ENCODE measurements at regions not wholly inside any gene's neighbourhood (a gene's known extent, or its start where the extent isn't known, plus 50 kb on each side); places are given as distances from the start of the nearest gene placed in this dataset.

GRCh38 chr6:108734271-108734922, 113.8 kb upstream of the ARMC2 start:
- Histone ChIP-seq H3K4me3 (ENCODE audit: low read length in 3 of 3) (no peak overlapping the region), H3K9me3 (ENCODE audit: control insufficient read depth in 3 of 3, low read length in 3 of 3) (no peaks in the 10 kb centered on the region)

GRCh38 chr6:108735310-108736001, 112.8 kb upstream of the ARMC2 start:
- Histone ChIP-seq H3K4me1 (ENCODE audit: control insufficient read depth in 3 of 3, insufficient read depth in 3 of 3, low read length in 3 of 3) (peaks cover 2 to 13% (median 8%) of the 10 kb centered on the region in 3 donors), H3K4me3 (ENCODE audit: low read length in 3 of 3) (no peak overlapping the region), H3K27ac (ENCODE audit: low read depth, low read length) (no peak overlapping the region), H3K9me3 (ENCODE audit: control insufficient read depth in 3 of 3, low read length in 3 of 3) (no peaks in the 10 kb centered on the region), H3K9ac (ENCODE audit: low read depth in 1 of 3, low read length in 3 of 3) (no peak overlapping the region), H3K27me3 (ENCODE audit: control insufficient read depth in 3 of 3, insufficient read depth in 3 of 3, low read length in 3 of 3) (no peaks in the 10 kb centered on the region), H3K36me3 (ENCODE audit: control insufficient read depth in 3 of 3, insufficient read depth in 3 of 3, low read length in 3 of 3) (no peaks in the 10 kb centered on the region)

More at GRCh38 chr6:108734271-108734922, 113.8 kb upstream of the ARMC2 start:
- Histone ChIP-seq H3K36me3 (ENCODE audit: control insufficient read depth in 3 of 3, insufficient read depth in 3 of 3, low read length in 3 of 3) (no peaks in the 10 kb centered on the region), H3K27me3 (ENCODE audit: control insufficient read depth in 3 of 3, insufficient read depth in 3 of 3, low read length in 3 of 3) (no peaks in the 10 kb centered on the region), H3K9ac (ENCODE audit: low read depth in 1 of 3, low read length in 3 of 3) (no peak overlapping the region), H3K27ac (ENCODE audit: low read depth, low read length) (no peak overlapping the region), H3K4me1 (ENCODE audit: control insufficient read depth in 3 of 3, insufficient read depth in 3 of 3, low read length in 3 of 3) (peaks cover 2 to 13% (median 8%) of the 10 kb centered on the region in 3 donors)

GRCh38 chr6:108736002-108736361, 112.2 kb upstream of the ARMC2 start:
- peaks cover 0 to 13% (median 8%) of the 10 kb centered on the region in 3 donors for H3K4me1 ChIP-seq (ENCODE audit: control insufficient read depth in 3 of 3, insufficient read depth in 3 of 3, low read length in 3 of 3)
- H3K27me3 ChIP-seq (ENCODE audit: control insufficient read depth in 3 of 3, insufficient read depth in 3 of 3, low read length in 3 of 3), result no peaks in the 10 kb centered on the region
- no peak overlapping the region for H3K9ac ChIP-seq (ENCODE audit: low read depth in 1 of 3, low read length in 3 of 3)
- no peaks in the 10 kb centered on the region for H3K36me3 ChIP-seq (ENCODE audit: control insufficient read depth in 3 of 3, insufficient read depth in 3 of 3, low read length in 3 of 3)
- no peak overlapping the region for H3K27ac ChIP-seq (ENCODE audit: low read depth, low read length)
- no peaks in the 10 kb centered on the region for H3K9me3 ChIP-seq (ENCODE audit: control insufficient read depth in 3 of 3, low read length in 3 of 3)
- H3K4me3 ChIP-seq (ENCODE audit: low read length in 3 of 3), result no peak overlapping the region

GRCh38 chr6:108736832-108737231, 111.4 kb upstream of the ARMC2 start:
- Histone ChIP-seq H3K9ac (ENCODE audit: low read depth in 1 of 3, low read length in 3 of 3) (no peak overlapping the region), H3K4me1 (ENCODE audit: control insufficient read depth in 3 of 3, insufficient read depth in 3 of 3, low read length in 3 of 3) (peaks cover 6 to 13% (median 10%) of the 10 kb centered on the region in 3 donors), H3K36me3 (ENCODE audit: control insufficient read depth in 3 of 3, insufficient read depth in 3 of 3, low read length in 3 of 3) (no peaks in the 10 kb centered on the region), H3K27me3 (ENCODE audit: control insufficient read depth in 3 of 3, insufficient read depth in 3 of 3, low read length in 3 of 3) (no peaks in the 10 kb centered on the region), H3K27ac (ENCODE audit: low read depth, low read length) (no peak overlapping the region), H3K4me3 (ENCODE audit: low read length in 3 of 3) (no peak overlapping the region), H3K9me3 (ENCODE audit: control insufficient read depth in 3 of 3, low read length in 3 of 3) (no peaks in the 10 kb centered on the region)

- Histone ChIP-seq H3K27ac (ENCODE audit: low read depth, low read length) (peak overlapping the region; percentile 33), H3K36me3 (ENCODE audit: control insufficient read depth in 3 of 3, insufficient read depth in 3 of 3, low read length in 3 of 3) (no peaks in the 10 kb centered on the region), H3K4me3 (ENCODE audit: low read length in 3 of 3) (no peak overlapping the region), H3K9ac (ENCODE audit: low read depth in 1 of 3, low read length in 3 of 3) (no peak overlapping the region), H3K9me3 (ENCODE audit: control insufficient read depth in 3 of 3, low read length in 3 of 3) (no peaks in the 10 kb centered on the region), H3K4me1 (ENCODE audit: control insufficient read depth in 3 of 3, insufficient read depth in 3 of 3, low read length in 3 of 3) (peaks cover 6 to 10% (median 9%) of the 10 kb centered on the region in 3 donors), H3K27me3 (ENCODE audit: control insufficient read depth in 3 of 3, insufficient read depth in 3 of 3, low read length in 3 of 3) (no peaks in the 10 kb centered on the region)
Measured at GRCh38 chr6:108737594-108738546, 110.4 kb upstream of the ARMC2 start.

- Histone ChIP-seq H3K4me3 (ENCODE audit: low read length in 3 of 3) (no peak overlapping the region), H3K27ac (ENCODE audit: low read depth, low read length) (no peak overlapping the region), H3K36me3 (ENCODE audit: control insufficient read depth in 3 of 3, insufficient read depth in 3 of 3, low read length in 3 of 3) (no peaks in the 10 kb centered on the region), H3K9me3 (ENCODE audit: control insufficient read depth in 3 of 3, low read length in 3 of 3) (no peaks in the 10 kb centered on the region), H3K27me3 (ENCODE audit: control insufficient read depth in 3 of 3, insufficient read depth in 3 of 3, low read length in 3 of 3) (no peaks in the 10 kb centered on the region), H3K4me1 (ENCODE audit: control insufficient read depth in 3 of 3, insufficient read depth in 3 of 3, low read length in 3 of 3) (peaks cover 2 to 6% (median 5%) of the 10 kb centered on the region in 3 donors), H3K9ac (ENCODE audit: low read depth in 1 of 3, low read length in 3 of 3) (no peak overlapping the region)
Measured at GRCh38 chr6:108738684-108739416, 109.4 kb upstream of the ARMC2 start.

- Histone ChIP-seq H3K9ac (ENCODE audit: low read depth in 1 of 3, low read length in 3 of 3) (no peak overlapping the region), H3K4me3 (ENCODE audit: low read length in 3 of 3) (no peak overlapping the region), H3K27me3 (ENCODE audit: control insufficient read depth in 3 of 3, insufficient read depth in 3 of 3, low read length in 3 of 3) (no peaks in the 10 kb centered on the region), H3K27ac (ENCODE audit: low read depth, low read length) (no peak overlapping the region), H3K9me3 (ENCODE audit: control insufficient read depth in 3 of 3, low read length in 3 of 3) (no peaks in the 10 kb centered on the region), H3K36me3 (ENCODE audit: control insufficient read depth in 3 of 3, insufficient read depth in 3 of 3, low read length in 3 of 3) (no peaks in the 10 kb centered on the region), H3K4me1 (ENCODE audit: control insufficient read depth in 3 of 3, insufficient read depth in 3 of 3, low read length in 3 of 3) (peaks cover 2 to 6% (median 5%) of the 10 kb centered on the region in 3 donors)
Measured at GRCh38 chr6:108739496-108740330, 108.5 kb upstream of the ARMC2 start.

GRCh38 chr6:108741331-108741989, 106.8 kb upstream of the ARMC2 start:
- H3K4me1 ChIP-seq (ENCODE audit: control insufficient read depth in 3 of 3, insufficient read depth in 3 of 3, low read length in 3 of 3), result peaks cover 2 to 6% (median 5%) of the 10 kb centered on the region in 3 donors
- no peak overlapping the region for H3K4me3 ChIP-seq (ENCODE audit: low read length in 3 of 3)
- H3K9ac ChIP-seq (ENCODE audit: low read depth in 1 of 3, low read length in 3 of 3), result no peak overlapping the region
- no peak overlapping the region for H3K27ac ChIP-seq (ENCODE audit: low read depth, low read length)
- no peaks in the 10 kb centered on the region for H3K36me3 ChIP-seq (ENCODE audit: control insufficient read depth in 3 of 3, insufficient read depth in 3 of 3, low read length in 3 of 3)
- no peaks in the 10 kb centered on the region for H3K27me3 ChIP-seq (ENCODE audit: control insufficient read depth in 3 of 3, insufficient read depth in 3 of 3, low read length in 3 of 3)
- no peaks in the 10 kb centered on the region for H3K9me3 ChIP-seq (ENCODE audit: control insufficient read depth in 3 of 3, low read length in 3 of 3)

Measured in skeletal muscle tissue (tissue), 3 donors.